ENCODE measurements at regions not wholly inside any gene's neighbourhood (a gene's known extent, or its start where the extent isn't known, plus 50 kb on each side); places are given as distances from the start of the nearest gene placed in this dataset.

GRCh38 chr5:72046106-72046505, 61.2 kb upstream of the MAP1B start:
- DNase-seq (ENCODE audit: low spot score): no peak

GRCh38 chr5:72055636-72056035, 51.6 kb upstream of the MAP1B start:
- no peak for DNase-seq (ENCODE audit: low spot score)
